ENCODE measurements at regions not wholly inside any gene's neighbourhood (a gene's known extent, or its start where the extent isn't known, plus 50 kb on each side); places are given as distances from the start of the nearest gene placed in this dataset.

- H3K36me3 ChIP-seq (ENCODE audit: low read depth, missing control alignments), result no peaks in the 10 kb centered on the region
- intact Hi-C loops (cut with DNase I; ENCODE audit: low total_unique reads), result no loop called here
- TF ChIP-seq POLR2A (IDR thresholded peaks at IDR 0.05), result no peak
- TF ChIP-seq, protein P1, sequence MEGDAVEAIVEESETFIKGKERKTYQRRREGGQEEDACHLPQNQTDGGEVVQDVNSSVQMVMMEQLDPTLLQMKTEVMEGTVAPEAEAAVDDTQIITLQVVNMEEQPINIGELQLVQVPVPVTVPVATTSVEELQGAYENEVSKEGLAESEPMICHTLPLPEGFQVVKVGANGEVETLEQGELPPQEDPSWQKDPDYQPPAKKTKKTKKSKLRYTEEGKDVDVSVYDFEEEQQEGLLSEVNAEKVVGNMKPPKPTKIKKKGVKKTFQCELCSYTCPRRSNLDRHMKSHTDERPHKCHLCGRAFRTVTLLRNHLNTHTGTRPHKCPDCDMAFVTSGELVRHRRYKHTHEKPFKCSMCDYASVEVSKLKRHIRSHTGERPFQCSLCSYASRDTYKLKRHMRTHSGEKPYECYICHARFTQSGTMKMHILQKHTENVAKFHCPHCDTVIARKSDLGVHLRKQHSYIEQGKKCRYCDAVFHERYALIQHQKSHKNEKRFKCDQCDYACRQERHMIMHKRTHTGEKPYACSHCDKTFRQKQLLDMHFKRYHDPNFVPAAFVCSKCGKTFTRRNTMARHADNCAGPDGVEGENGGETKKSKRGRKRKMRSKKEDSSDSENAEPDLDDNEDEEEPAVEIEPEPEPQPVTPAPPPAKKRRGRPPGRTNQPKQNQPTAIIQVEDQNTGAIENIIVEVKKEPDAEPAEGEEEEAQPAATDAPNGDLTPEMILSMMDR (IDR thresholded peaks at IDR 0.05), result no peak
- H3K27me3 ChIP-seq, result no peaks in the 10 kb centered on the region
- H3K9me3 ChIP-seq, result no peaks in the 10 kb centered on the region
- no peak overlapping the region for H3K27ac ChIP-seq
- no peak for DNase-seq
- H3K4me3 ChIP-seq, result no peak overlapping the region
- H3K4me1 ChIP-seq, result no peaks in the 10 kb centered on the region
These were observed 665.6 kb downstream of the FGF9 start for GRCh38 chr13:22336460-22336859.

DNA sequence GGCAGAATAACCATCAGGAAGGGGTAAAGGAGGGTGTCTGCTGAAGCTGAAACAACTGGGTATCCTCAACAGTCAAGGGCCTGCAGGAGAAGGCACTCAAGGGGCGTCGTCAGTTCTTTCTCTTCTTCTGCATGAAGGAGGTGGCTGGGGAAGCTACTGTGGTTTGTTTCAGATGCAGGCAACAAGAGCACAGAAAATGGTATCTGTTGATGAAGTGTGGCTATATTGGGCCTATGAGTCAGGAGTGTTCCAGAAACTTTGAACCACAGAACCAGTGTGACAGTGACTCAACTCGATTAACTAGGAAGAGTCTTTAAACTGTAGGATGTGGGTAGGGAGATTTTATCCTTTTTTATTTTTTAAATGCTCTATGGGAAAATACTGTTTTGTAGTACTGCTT lies 686.3 kb downstream of the FGF9 start:
- 91 to 92% methylated on average over 3 of the region's 3 CpGs for WGBS, 2 donors
- no peaks in the 10 kb centered on the region for H3K9me3 ChIP-seq
- H3K27ac ChIP-seq, result no peak overlapping the region
- no peaks in the 10 kb centered on the region for H3K36me3 ChIP-seq (ENCODE audit: low read depth, missing control alignments)
- TF ChIP-seq, protein P1 (IDR thresholded peaks at IDR 0.05), result no peak
- no peak for TF ChIP-seq POLR2A (IDR thresholded peaks at IDR 0.05)
- no peak overlapping the region for H3K4me3 ChIP-seq
- no peak for DNase-seq
- intact Hi-C loops (cut with DNase I; ENCODE audit: low total_unique reads), result no loop called here
- H3K4me1 ChIP-seq, result no peaks in the 10 kb centered on the region
- H3K27me3 ChIP-seq, result no peaks in the 10 kb centered on the region

GRCh38 chr13:22369090-22369489 lies 698.2 kb downstream of the FGF9 start:
- Histone ChIP-seq H3K4me3 (no peak overlapping the region), H3K4me1 (no peaks in the 10 kb centered on the region), H3K36me3 (ENCODE audit: low read depth, missing control alignments) (no peaks in the 10 kb centered on the region), H3K27ac (no peak overlapping the region), H3K27me3 (no peaks in the 10 kb centered on the region), H3K9me3 (no peaks in the 10 kb centered on the region)
- 84 to 86% methylated on average over 2 of the region's 2 CpGs for WGBS, 2 donors
- TF ChIP-seq, protein P1 (IDR thresholded peaks at IDR 0.05), result no peak
- no peak for TF ChIP-seq POLR2A (IDR thresholded peaks at IDR 0.05)
- intact Hi-C loops (cut with DNase I; ENCODE audit: low total_unique reads), result no loop called here
- DNase-seq, result no peak

GRCh38 chr13:22369840-22370239 lies 699.0 kb downstream of the FGF9 start:
- TF ChIP-seq, protein P1 (IDR thresholded peaks at IDR 0.05), result no peak
- TF ChIP-seq POLR2A (IDR thresholded peaks at IDR 0.05), result no peak
- H3K27me3 ChIP-seq, result no peaks in the 10 kb centered on the region
- H3K36me3 ChIP-seq (ENCODE audit: low read depth, missing control alignments), result no peaks in the 10 kb centered on the region
- H3K4me3 ChIP-seq, result no peak overlapping the region
- intact Hi-C loops (cut with DNase I; ENCODE audit: low total_unique reads), result no loop called here
- H3K4me1 ChIP-seq, result no peaks in the 10 kb centered on the region
- no peak for DNase-seq
- no peak overlapping the region for H3K27ac ChIP-seq
- H3K9me3 ChIP-seq, result no peaks in the 10 kb centered on the region

- WGBS, 2 donors, result 82 to 92% methylated on average over 2 to 3 of the region's 3 CpGs
- Histone ChIP-seq H3K4me3 (no peak overlapping the region), H3K27ac (no peak overlapping the region), H3K4me1 (no peaks in the 10 kb centered on the region), H3K9me3 (no peaks in the 10 kb centered on the region), H3K27me3 (no peaks in the 10 kb centered on the region), H3K36me3 (ENCODE audit: low read depth, missing control alignments) (no peaks in the 10 kb centered on the region)
- intact Hi-C loops (cut with DNase I; ENCODE audit: low total_unique reads), result no loop called here
- no peak for DNase-seq
- TF ChIP-seq POLR2A (IDR thresholded peaks at IDR 0.05), result no peak
- TF ChIP-seq, protein P1 (IDR thresholded peaks at IDR 0.05), result no peak
These were observed 701.4 kb downstream of the FGF9 start for GRCh38 chr13:22372261-22372660.

Data from testis (tissue), 2 donors.